H1 (cell line): ENCODE measurements at regions not wholly inside any gene's neighbourhood (a gene's known extent, or its start where the extent isn't known, plus 50 kb on each side); places are given as distances from the start of the nearest gene placed in this dataset.

Experiments used
- CTCF ChIA-PET: fragments of 300-600 bp; sonication (Branson Sonifier 250); formaldehyde crosslinking; loops from one replicate; lab custom pipeline; 2021; ENCODE audit not compliant: partially characterized antibody; lab: Charles Lee
- POLR2A ChIA-PET: fragments of 300-600 bp; sonication (Branson Sonifier 250); formaldehyde crosslinking; loops from one replicate; lab custom pipeline; 2021; ENCODE audit warnings: inconsistent platforms; ENCODE audit not compliant: partially characterized antibody; lab: Charles Lee
- DNase-seq, 2 experiments: peaks; one replicate each; pipeline versions ENCODE4 v3.0.0 to v3.0.0-alpha.2; 2010 to 2022; ENCODE audit warnings: low spot score in 2 of 2, low read depth in 1 of 2, mixed read lengths in 1 of 2
- FAIRE-seq: peaks from 2 replicates; lab custom pipeline; 2011; peaks lifted over from hg19 to GRCh38; lab: Jason Lieb, UNC
- H2AFZ ChIP-seq: 2 replicates; pipeline ENCODE4 v1.8.1; 2012; ENCODE audit warnings: low read length, inconsistent platforms
- H2AK5ac ChIP-seq: 2 replicates; pipeline ENCODE4 v1.6.1; 2013; ENCODE audit warnings: low read depth, low read length
- H2BK120ac ChIP-seq: replicated peaks from 2 replicates; pipeline ENCODE3; 2013; ENCODE audit warnings: low read depth, low read length, inconsistent platforms
- H2BK12ac ChIP-seq: 2 replicates; pipeline ENCODE4 v1.6.1; 2013; ENCODE audit warnings: low read depth, low read length
- H2BK15ac ChIP-seq: 2 replicates; pipeline ENCODE4 v1.6.1; 2013; ENCODE audit warnings: low read length
- H2BK20ac ChIP-seq: 2 replicates; pipeline ENCODE4 v1.6.1; 2013; ENCODE audit warnings: low read length
- H2BK5ac ChIP-seq: 2 replicates; pipeline ENCODE4 v1.6.1; 2013; ENCODE audit warnings: low read depth, low read length
- H3K14ac ChIP-seq: 2 replicates; pipeline ENCODE4 v1.6.1; 2013; ENCODE audit warnings: inconsistent platforms; ENCODE audit not compliant: insufficient read length
- H3K18ac ChIP-seq: 2 replicates; pipeline ENCODE4 v1.6.1; 2013; ENCODE audit warnings: low read length; ENCODE audit errors: extremely low read depth
- H3K23ac ChIP-seq: 2 replicates; pipeline ENCODE4 v1.6.1; 2013; ENCODE audit warnings: inconsistent platforms; ENCODE audit not compliant: insufficient read length
- H3K23me2 ChIP-seq: 2 replicates; pipeline ENCODE4 v1.6.1; 2013; ENCODE audit warnings: low read depth, low read length
- H3K27ac ChIP-seq: 2 replicates; pipeline ENCODE4 v1.6.1; 2011; ENCODE audit warnings: low read depth, low read length, inconsistent platforms
- H3K27me3 ChIP-seq, 4 experiments: replicated peaks in 1 of 4; 1 replicate in 1 of 4; 2 replicates in 3 of 4; pipeline versions ENCODE4 v1.6.1 to v1.8.1; 2011 to 2013; ENCODE audit warnings: low read length in 3 of 4, mild to moderate bottlenecking in 3 of 4, inconsistent platforms in 2 of 4, mixed read lengths in 2 of 4, moderate library complexity in 1 of 4; ENCODE audit not compliant: control insufficient read depth in 3 of 4, insufficient read depth in 3 of 4; ENCODE audit errors: extremely low read depth in 1 of 4
- H3K36me3 ChIP-seq, 4 experiments: 2 replicates each; pipeline versions ENCODE4 v1.6.1 to v1.8.1; 2011 to 2013; ENCODE audit warnings: mild to moderate bottlenecking in 4 of 4, low read length in 3 of 4, moderate library complexity in 2 of 4, control low read depth in 1 of 4, inconsistent platforms in 1 of 4; ENCODE audit not compliant: insufficient read depth in 4 of 4, control insufficient read depth in 2 of 4
- H3K4ac ChIP-seq: replicated peaks from 2 replicates; pipeline ENCODE3; 2013; ENCODE audit warnings: low read length, low read depth, mixed read lengths, inconsistent platforms; ENCODE audit not compliant: insufficient read length
- H3K4me1 ChIP-seq, 4 experiments: replicated peaks in 1 of 4; 1 replicate in 1 of 4; 2 replicates in 3 of 4; pipeline versions ENCODE4 v1.6.1 to v1.8.1; 2011 to 2013; ENCODE audit warnings: low read length in 3 of 4, inconsistent platforms in 2 of 4, mixed read lengths in 1 of 4; ENCODE audit not compliant: insufficient read depth in 4 of 4, control insufficient read depth in 3 of 4
- H3K4me2 ChIP-seq, 2 experiments: 2 replicates each; pipeline versions ENCODE4 v1.6.1 to v1.8.1; 2011 to 2013; ENCODE audit warnings: low read depth in 2 of 2, low read length in 2 of 2, control low read depth in 1 of 2, inconsistent platforms in 1 of 2, mild to moderate bottlenecking in 1 of 2; ENCODE audit not compliant: insufficient read depth in 1 of 2
- H3K4me3 ChIP-seq, 4 experiments: fragments of 200-600, 300-600 bp in 1 of 4; sonication (generic), shearing (Covaris generic), sonication (Bioruptor Twin) in 1 of 4; 2 replicates each; pipeline versions ENCODE4 v1.5.1 to v1.8.1; 2011 to 2016; ENCODE audit warnings: low read length in 4 of 4, low read depth in 3 of 4, control low read depth in 2 of 4, inconsistent platforms in 2 of 4, mild to moderate bottlenecking in 2 of 4, mixed read lengths in 1 of 4, moderate library complexity in 1 of 4; ENCODE audit not compliant: insufficient read depth in 2 of 4; ENCODE audit errors: extremely low read depth in 1 of 4
- H3K56ac ChIP-seq: replicated peaks from 2 replicates; pipeline ENCODE3; 2013; ENCODE audit warnings: low read depth, mild to moderate bottlenecking, mixed read lengths, low read length, inconsistent platforms; ENCODE audit not compliant: insufficient read length
- H3K79me1 ChIP-seq: 2 replicates; pipeline ENCODE4 v1.6.1; 2013; ENCODE audit warnings: low read depth, low read length, control low read depth
- H3K79me2 ChIP-seq, 2 experiments: 2 replicates each; pipeline versions ENCODE4 v1.6.1 to v1.8.1; 2012 to 2013; ENCODE audit warnings: low read length in 2 of 2, mild to moderate bottlenecking in 2 of 2, inconsistent platforms in 1 of 2; ENCODE audit not compliant: insufficient read depth in 2 of 2, control insufficient read depth in 1 of 2
- H3K9ac ChIP-seq, 4 experiments: replicated peaks in 1 of 4; 1 replicate in 1 of 4; 2 replicates in 3 of 4; pipeline versions ENCODE4 v1.6.1 to v1.8.1; 2011 to 2013; ENCODE audit warnings: low read depth in 3 of 4, low read length in 3 of 4, control low read depth in 2 of 4, mild to moderate bottlenecking in 2 of 4, moderate library complexity in 2 of 4, inconsistent platforms in 1 of 4; ENCODE audit errors: extremely low read depth in 1 of 4
- H3K9me3 ChIP-seq, 2 experiments: 2 replicates each; pipeline versions ENCODE4 v1.6.1 to v1.8.1; 2012 to 2013; ENCODE audit warnings: mild to moderate bottlenecking in 2 of 2, moderate library complexity in 2 of 2, control low read depth in 1 of 2, inconsistent platforms in 1 of 2, low read depth in 1 of 2, low read length in 1 of 2, mixed read lengths in 1 of 2; ENCODE audit not compliant: insufficient read depth in 2 of 2
- H4K20me1 ChIP-seq, 2 experiments: replicated peaks in 1 of 2; 2 replicates each; pipeline versions ENCODE3 to v1.8.1; 2011 to 2013; ENCODE audit warnings: inconsistent platforms in 2 of 2, low read length in 2 of 2, mild to moderate bottlenecking in 1 of 2; ENCODE audit not compliant: insufficient read depth in 2 of 2, control insufficient read depth in 1 of 2
- H4K5ac ChIP-seq: 2 replicates; pipeline ENCODE4 v1.6.1; 2013; ENCODE audit warnings: low read length, low read depth, mixed read lengths, inconsistent platforms; ENCODE audit not compliant: insufficient read length
- H4K8ac ChIP-seq: 2 replicates; pipeline ENCODE4 v1.8.0; 2013; ENCODE audit warnings: mild to moderate bottlenecking, moderate library complexity, low read length, inconsistent platforms; ENCODE audit not compliant: insufficient read depth; ENCODE audit errors: extremely low read depth
- H4K91ac ChIP-seq: replicated peaks from 2 replicates; pipeline ENCODE3; 2013; ENCODE audit warnings: low read length, mixed read lengths, inconsistent platforms; ENCODE audit not compliant: insufficient read length
- EGR1 ChIP-seq: IDR thresholded peaks from 2 replicates; pipeline ENCODE4 v1.6.1; 2011; ENCODE audit warnings: low read depth, low read length, borderline replicate concordance
- EZH2 ChIP-seq: fragments of 200-600 bp; sonication (generic); IDR thresholded peaks from 2 replicates; pipeline ENCODE4 v1.7.1; 2012; ENCODE audit warnings: low read depth, mild to moderate bottlenecking, moderate library complexity, low read length, inconsistent platforms; ENCODE audit not compliant: severe bottlenecking
- JUN ChIP-seq: IDR thresholded peaks from 2 replicates; pipeline ENCODE4 v1.6.1; 2011; ENCODE audit warnings: low read depth, mild to moderate bottlenecking, improper control_type of control experiment, low read length
- KDM4A ChIP-seq: IDR thresholded peaks from one replicate; pipeline ENCODE4 v1.7.1; 2012; ENCODE audit warnings: low read depth, mild to moderate bottlenecking, moderate library complexity, low read length, inconsistent platforms; ENCODE audit not compliant: severe bottlenecking
- POU5F1 ChIP-seq: IDR thresholded peaks from 2 replicates; pipeline ENCODE4 v1.6.1; 2011; ENCODE audit warnings: low read depth, mild to moderate bottlenecking, low read length, moderate library complexity
- RAD21 ChIP-seq, 2 experiments: IDR thresholded peaks in 1 of 2; conservative IDR thresholded peaks in 1 of 2; 2 replicates each; pipeline ENCODE4 v1.6.1; 2011; ENCODE audit warnings: low read depth in 2 of 2, low read length in 2 of 2, improper control_type of control experiment in 1 of 2, inconsistent platforms in 1 of 2, mild to moderate bottlenecking in 1 of 2, moderate library complexity in 1 of 2
- SIX5 ChIP-seq: IDR thresholded peaks from 2 replicates; pipeline ENCODE4 v1.6.1; 2011; ENCODE audit warnings: mild to moderate bottlenecking, low read depth, low read length
- TBP ChIP-seq: IDR thresholded peaks from 2 replicates; pipeline ENCODE4 v1.6.1; 2011; ENCODE audit warnings: low read depth, low read length, improper control_type of control experiment
- WGBS, 2 experiments: shearing (Covaris generic) in 1 of 2; methylation state at CpG; one replicate each; pipeline versions ENCODE4 v1.1.6 to v1.1.7; 2013 to 2015; ENCODE audit warnings: low lambda C conversion rate in 2 of 2, mixed read lengths in 2 of 2, inconsistent platforms in 1 of 2, low coverage in 1 of 2, missing lambda C conversion rate in 1 of 2; ENCODE audit not compliant: insufficient replicate concordance in 2 of 2, insufficient coverage in 1 of 2, insufficient read length in 1 of 2; ENCODE audit errors: extremely low coverage in 1 of 2, missing lambda C conversion rate in 1 of 2; 5-methylcytosine and 5-hydroxymethylcytosine counted together
- TF ChIP-seq, protein P1 (sequence below): IDR thresholded peaks from 2 replicates; pipeline ENCODE4 v1.6.1; 2012; ENCODE audit warnings: inconsistent platforms

DNA sequence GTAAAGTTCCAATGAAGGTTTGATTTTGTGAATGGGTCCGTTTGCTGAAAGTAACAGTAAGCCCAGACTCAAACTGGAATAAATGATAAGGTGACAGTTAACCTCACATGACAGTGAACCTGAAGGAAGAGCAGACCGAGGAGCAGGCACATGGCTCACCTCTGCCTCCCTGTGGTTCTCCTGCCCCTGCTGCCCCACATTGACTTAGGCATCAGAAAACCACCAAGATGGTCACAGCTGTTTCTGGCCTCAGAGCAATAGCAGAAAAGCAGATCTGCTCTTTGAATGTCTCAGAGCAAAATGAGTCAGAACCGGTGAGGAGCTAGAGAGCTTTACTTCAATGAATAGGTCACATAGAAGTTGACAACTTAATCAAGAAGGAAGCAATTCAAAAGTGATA lies 487.6 kb downstream of the METTL4 start:
- DNase-seq: no peak
- Histone ChIP-seq H3K79me2 (no peaks in the 10 kb centered on the region), H2BK120ac (no peak overlapping the region), H3K23me2 (no peaks in the 10 kb centered on the region), H3K27me3 (no peaks in the 10 kb centered on the region), H3K4ac (no peak overlapping the region), H3K9me3 (no peaks in the 10 kb centered on the region), H3K4me2 (no peak overlapping the region), H3K4me1 (no peaks in the 10 kb centered on the region), H3K79me1 (no peaks in the 10 kb centered on the region), H2AK5ac (no peak overlapping the region), H3K27ac (no peak overlapping the region), H2BK15ac (no peak overlapping the region), H3K4me3 (no peak overlapping the region), H4K91ac (no peak overlapping the region), H3K18ac (no peak overlapping the region), H2AFZ (no peak overlapping the region), H3K36me3 (no peaks in the 10 kb centered on the region), H2BK20ac (no peak overlapping the region), H3K9ac (no peak overlapping the region), H4K8ac (no peak overlapping the region), H3K23ac (no peak overlapping the region), H3K14ac (no peak overlapping the region), H3K56ac (no peak overlapping the region), H2BK12ac (no peak overlapping the region), H4K5ac (no peak overlapping the region), H4K20me1 (no peaks in the 10 kb centered on the region), H2BK5ac (no peak overlapping the region)
- FAIRE-seq: peak; percentile 72
- ChIA-PET POLR2A (interaction anchor here (0.6 kb wide), 1 partner anchor 15 kb away, joined by 4 read pairs; no protein-coding TSS in a partner anchor), CTCF (interaction anchor here (0.6 to 2.4 kb wide), 24 partner anchors 9 to 509 kb away, joined by 3 to 21 read pairs (median 4); no protein-coding TSS in a partner anchor)
- 56% methylated on average over 3 of the region's 3 CpGs; no CpG with 5 or more reads in 1 of the 2 experiments for WGBS, 2 experiments
- no peak for TF ChIP-seq POU5F1
- TF ChIP-seq SIX5: no peak
- TF ChIP-seq, protein P1, sequence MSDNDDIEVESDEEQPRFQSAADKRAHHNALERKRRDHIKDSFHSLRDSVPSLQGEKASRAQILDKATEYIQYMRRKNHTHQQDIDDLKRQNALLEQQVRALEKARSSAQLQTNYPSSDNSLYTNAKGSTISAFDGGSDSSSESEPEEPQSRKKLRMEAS: peak; percentile 30; the same call in 1 of the 2 replicates
- TF ChIP-seq RAD21 (IDR thresholded peaks at IDR 0.05 in 1 of 2, conservative IDR thresholded peaks at IDR 0.05 in 1 of 2; ENCODE audit: low read depth in 2 of 2, low read length in 2 of 2): peak; percentile 88 to 90
- TF ChIP-seq JUN: no peak
- TF ChIP-seq EGR1: no peak
- no peak for TF ChIP-seq KDM4A
- TF ChIP-seq EZH2: no peak
- no peak for TF ChIP-seq TBP
